K562 (cell line): ENCODE measurements at regions not wholly inside any gene's neighbourhood (a gene's known extent, or its start where the extent isn't known, plus 50 kb on each side); places are given as distances from the start of the nearest gene placed in this dataset.

Experiments used
- ARNT ChIP-seq, 2 experiments: fragments of 450-650 bp; IDR thresholded peaks; 2 replicates each; pipeline ENCODE4 v1.6.1; 2016; ENCODE audit warnings: mild to moderate bottlenecking in 1 of 2
- ATF3 ChIP-seq, 2 experiments: fragments of 450-650 bp in 1 of 2; sonication (generic) in 1 of 2; formaldehyde crosslinking in 1 of 2; IDR thresholded peaks in 1 of 2; conservative IDR thresholded peaks in 1 of 2; 2 replicates each; pipeline versions ENCODE4 v1.6.1 to v1.8.1; 2016 to 2023; ENCODE audit warnings: mild to moderate bottlenecking in 2 of 2, moderate library complexity in 2 of 2, inconsistent platforms in 1 of 2, missing genetic modification reagents in 1 of 2
- BHLHE40 ChIP-seq: IDR thresholded peaks from 2 replicates; pipeline ENCODE4 v1.6.1; 2011; ENCODE audit warnings: low read length, improper control_type of control experiment
- CBX8 ChIP-seq: fragments of 200-600 bp; sonication (generic); IDR thresholded peaks from 2 replicates; pipeline ENCODE4 v1.6.1; 2012; ENCODE audit warnings: borderline replicate concordance, mixed run types, low read depth, mild to moderate bottlenecking, moderate library complexity, mixed read lengths, low read length, control low read depth, inconsistent platforms; ENCODE audit not compliant: poor library complexity, severe bottlenecking; ENCODE audit errors: extremely low read depth
- RBM34 ChIP-seq: fragments of 200-400 bp; formaldehyde crosslinking; IDR thresholded peaks from 2 replicates; pipeline ENCODE4 v1.6.1; 2018; ENCODE audit warnings: low read length, borderline replicate concordance; ENCODE audit not compliant: insufficient read depth
- REST ChIP-seq, 2 experiments: fragments of 450-650 bp; formaldehyde crosslinking in 1 of 2; IDR thresholded peaks; 2 replicates each; pipeline versions ENCODE4 v1.4.0 to v1.6.1; 2014 to 2020; ENCODE audit warnings: mild to moderate bottlenecking in 2 of 2, borderline replicate concordance in 1 of 2, low read depth in 1 of 2
- SMARCB1 ChIP-seq: IDR thresholded peaks from 2 replicates; pipeline ENCODE4 v1.6.1; 2011; ENCODE audit warnings: improper control_type of control experiment, low read depth; ENCODE audit not compliant: insufficient read length
- ZNF354B ChIP-seq: fragments of 250-450 bp; sonication (Bioruptor Pico); IDR thresholded peaks from 2 replicates; pipeline ENCODE4 v1.4.0; 2020

GRCh38 chr15:39131609-39132008, 449.3 kb upstream of the THBS1 start:
- TF ChIP-seq REST (IDR thresholded peaks at IDR 0.05; ENCODE audit: borderline replicate concordance) (no peak), REST (CRISPR knock-in tag; IDR thresholded peaks at IDR 0.05; ENCODE audit: low read depth) (no peak), BHLHE40 (no peak), CBX8 (no peak), ARNT (IDR thresholded peaks at IDR 0.05) (no peak), SMARCB1 (no peak), ZNF354B (CRISPR knock-in tag) (no peak), ATF3 (IDR thresholded peaks at IDR 0.05) (no peak), ATF3 (CRISPR knock-in tag; conservative IDR thresholded peaks at IDR 0.05) (no peak), RBM34 (no peak)
